Effector CD4-positive, alpha-beta T cell (primary cell): ENCODE measurements at regions not wholly inside any gene's neighbourhood (a gene's known extent, or its start where the extent isn't known, plus 50 kb on each side); places are given as distances from the start of the nearest gene placed in this dataset.
"Not testable (repeated sequence)": the region's sequence is repeated elsewhere in the genome, so short reads cannot be mapped to it uniquely, and the experiment has no call there.

Experiments used
- DNase-seq: peaks from one replicate; pipeline ENCODE4 v3.0.0-alpha.2; 2020

DNA sequence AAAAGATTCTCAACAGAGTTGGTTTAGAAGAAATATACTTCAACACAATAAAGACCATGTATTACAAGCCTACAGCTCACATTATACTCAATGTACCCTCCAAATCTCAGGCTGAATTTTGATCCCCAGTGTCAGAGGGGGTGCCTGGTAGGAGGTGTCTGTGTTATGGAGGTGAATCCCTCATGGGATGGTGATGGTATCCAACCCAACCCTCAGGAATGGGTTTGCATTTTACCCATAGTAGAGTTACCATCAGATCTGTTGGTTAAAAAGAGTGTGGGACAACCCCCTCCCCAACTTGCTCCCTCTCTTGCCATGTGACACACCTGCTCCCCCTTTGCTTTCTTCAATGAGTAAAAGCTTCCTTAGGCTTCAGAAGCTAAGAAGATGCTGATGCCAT is 205.5 kb downstream of the POTEM start:
- not testable (repeated sequence) for DNase-seq

- DNase-seq: not testable (repeated sequence)
These were observed 206.0 kb downstream of the POTEM start for GRCh38 chr14:19173188-19173587.

GRCh38 chr14:19177435-19177834 is 210.2 kb downstream of the POTEM start:
- not testable (repeated sequence) for DNase-seq

GRCh38 chr14:19180297-19180696 is 213.1 kb downstream of the POTEM start:
- DNase-seq: not testable (repeated sequence)

DNA sequence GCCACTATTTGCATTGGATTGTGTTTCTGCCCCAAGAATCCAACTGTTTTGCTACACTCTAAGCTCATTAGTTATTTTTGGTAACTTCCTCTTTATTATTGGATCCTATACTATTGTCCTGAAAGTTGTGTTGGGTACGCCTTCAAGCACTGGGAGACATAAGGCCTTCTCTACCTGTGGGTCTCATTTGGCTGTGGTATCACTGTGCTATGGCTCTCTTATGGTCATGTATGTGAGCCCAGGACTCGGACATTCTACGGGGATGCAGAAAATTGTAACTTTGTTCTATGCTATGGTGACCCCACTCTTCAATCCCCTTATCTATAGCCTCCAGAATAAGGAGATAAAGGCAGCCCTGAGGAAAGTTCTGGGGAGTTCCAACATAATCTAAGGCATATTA is 213.6 kb downstream of the POTEM start:
- DNase-seq: not testable (repeated sequence)

- DNase-seq: not testable (repeated sequence)
These were observed 227.9 kb downstream of the POTEM start for GRCh38 chr14:19195146-19195545.

DNA sequence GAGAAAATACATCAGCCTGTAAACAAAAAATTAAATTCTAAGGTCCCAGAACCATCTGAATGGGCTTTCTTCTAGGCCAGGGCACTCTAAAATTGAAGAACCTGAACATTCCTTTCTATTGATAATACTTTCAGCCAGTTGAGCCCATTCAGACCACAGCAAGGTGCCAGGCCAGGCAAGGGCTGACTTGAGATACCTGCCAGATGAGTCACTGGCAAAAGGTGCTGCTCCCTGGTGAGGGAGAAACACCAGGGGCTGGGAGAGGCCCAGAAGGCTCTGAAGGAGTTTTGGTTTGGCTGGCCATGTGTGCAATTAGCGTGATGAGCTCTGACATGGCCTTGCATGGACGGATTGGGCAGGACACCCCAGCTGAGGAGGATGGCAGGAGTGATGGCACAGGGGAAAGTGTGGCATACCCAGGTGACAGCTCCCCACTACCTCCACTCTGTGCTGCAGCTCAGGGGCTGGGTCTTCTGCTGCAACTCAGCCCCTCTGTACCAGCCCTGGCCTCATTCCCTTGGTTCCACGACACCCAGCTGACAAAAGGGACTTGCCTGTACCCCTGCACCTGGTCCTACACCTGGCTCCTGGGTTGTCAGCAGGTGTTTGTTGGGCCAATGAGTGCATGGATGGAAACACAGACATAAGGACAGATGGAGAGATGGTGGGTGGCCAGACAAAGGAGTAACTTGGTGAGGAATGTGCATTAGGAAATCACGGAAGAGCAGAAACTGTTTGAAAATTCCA is 230.4 kb downstream of the POTEM start:
- not testable (repeated sequence) for DNase-seq

DNA sequence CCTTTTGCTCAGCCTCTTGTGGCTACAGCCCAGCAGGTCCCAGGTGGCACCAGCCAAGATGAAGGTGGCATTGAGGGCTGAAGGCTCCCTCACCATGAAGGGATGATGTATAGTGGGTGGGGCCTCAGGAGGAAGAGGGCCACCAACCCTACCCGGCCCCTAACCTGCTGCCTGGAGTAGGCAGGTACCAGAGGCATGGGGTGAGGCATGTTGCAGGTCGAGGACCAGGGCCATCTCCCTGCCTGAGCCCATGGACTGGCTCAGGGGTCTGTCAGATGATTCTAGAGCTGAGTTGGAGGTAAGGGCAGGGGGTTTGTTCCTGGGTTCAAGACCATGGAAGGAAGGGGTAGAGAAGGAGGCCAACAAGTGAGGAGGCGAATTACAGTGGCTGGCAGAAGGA is 231.1 kb downstream of the POTEM start:
- not testable (repeated sequence) for DNase-seq

- DNase-seq: not testable (repeated sequence)
These were observed 232.6 kb downstream of the POTEG start for GRCh38 chr14:19201394-19202052.

- not testable (repeated sequence) for DNase-seq
These were observed 232.1 kb downstream of the POTEG start for GRCh38 chr14:19202053-19202442.

- not testable (repeated sequence) for DNase-seq
These were observed 230.7 kb downstream of the POTEG start for GRCh38 chr14:19203250-19203972.

GRCh38 chr14:19204827-19205226 is 229.3 kb downstream of the POTEG start:
- DNase-seq: not testable (repeated sequence)

GRCh38 chr14:19216480-19216879 is 217.7 kb downstream of the POTEG start:
- DNase-seq: not testable (repeated sequence)

DNA sequence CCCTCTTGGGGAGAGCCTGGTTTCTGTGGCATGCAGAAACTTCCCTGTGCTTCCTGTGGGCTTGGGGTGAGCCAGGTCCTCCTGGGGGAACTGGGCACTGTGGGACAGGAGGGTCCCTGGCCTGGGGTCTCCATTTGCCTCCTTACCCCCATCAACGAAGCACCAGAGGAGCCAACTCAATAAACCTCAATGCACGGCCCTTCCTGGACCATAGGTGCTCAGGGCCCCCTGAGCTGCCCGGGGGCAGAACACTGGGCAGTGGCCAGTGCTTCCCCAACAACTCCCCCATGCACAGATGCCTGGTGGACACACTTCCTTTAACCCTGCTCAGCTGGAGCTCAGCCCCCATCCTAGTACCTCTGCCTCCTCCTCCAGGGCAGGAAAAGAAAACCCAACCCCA is 214.7 kb downstream of the POTEG start:
- not testable (repeated sequence) for DNase-seq

DNA sequence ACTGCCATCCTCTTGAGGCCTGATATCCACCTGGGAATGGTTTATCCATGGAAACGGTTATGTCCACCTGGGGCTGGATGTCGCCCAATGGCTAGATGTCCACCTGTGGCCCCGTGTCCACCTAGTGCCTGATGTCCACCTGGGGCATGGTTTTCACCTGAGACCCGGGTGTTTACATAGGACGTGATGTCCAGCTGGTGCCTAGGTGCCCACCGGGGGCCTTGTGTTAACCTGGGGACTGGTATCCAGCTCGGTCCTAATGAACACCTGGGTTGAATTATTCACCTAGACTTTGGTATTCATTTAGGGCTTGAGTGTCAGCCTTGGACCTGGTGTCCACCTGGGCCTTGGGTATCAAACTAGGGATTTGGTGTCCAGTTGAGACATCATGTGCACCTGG is 202.7 kb downstream of the POTEG start:
- not testable (repeated sequence) for DNase-seq

DNA sequence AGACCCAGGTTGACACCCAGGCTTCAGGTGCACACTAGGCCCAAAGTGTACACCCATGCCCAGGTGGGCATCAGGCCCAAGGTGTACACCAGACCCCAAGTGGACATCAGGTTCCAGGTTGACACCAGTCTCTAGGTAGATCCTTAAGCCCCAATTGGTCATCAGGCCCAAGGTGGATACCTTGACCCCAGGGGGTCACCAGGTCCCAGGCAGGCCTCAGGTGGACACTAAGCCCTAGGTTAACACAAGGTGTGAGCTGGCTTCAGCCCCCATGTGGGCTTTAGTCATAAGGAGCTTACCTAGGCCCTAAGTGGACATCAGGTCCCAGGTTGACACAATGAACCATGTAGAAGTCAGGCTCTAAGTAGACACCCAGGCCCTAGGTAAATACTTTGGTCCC is 200.1 kb downstream of the POTEG start:
- not testable (repeated sequence) for DNase-seq

DNA sequence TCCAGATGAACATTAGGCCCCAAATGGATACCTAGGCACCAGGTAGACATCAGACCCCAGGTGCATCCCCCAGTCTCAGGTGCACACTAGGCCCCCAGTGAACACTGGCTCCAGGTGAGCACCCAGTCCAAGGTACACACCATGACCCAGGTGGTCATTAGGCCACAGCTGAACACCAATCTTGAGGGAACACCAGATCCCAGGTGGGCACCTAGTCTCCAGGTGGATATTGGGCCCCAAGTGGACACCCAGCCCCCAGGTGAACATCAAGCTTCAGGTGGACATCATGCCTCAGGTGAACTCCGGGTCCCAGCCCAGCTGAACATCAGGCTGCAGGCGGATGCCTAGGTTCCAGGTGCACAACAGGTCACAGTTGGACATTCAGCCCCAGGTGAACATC is 196.5 kb downstream of the POTEG start:
- DNase-seq: not testable (repeated sequence)

- not testable (repeated sequence) for DNase-seq
These were observed 195.6 kb downstream of the POTEG start for GRCh38 chr14:19238584-19238983.

DNA sequence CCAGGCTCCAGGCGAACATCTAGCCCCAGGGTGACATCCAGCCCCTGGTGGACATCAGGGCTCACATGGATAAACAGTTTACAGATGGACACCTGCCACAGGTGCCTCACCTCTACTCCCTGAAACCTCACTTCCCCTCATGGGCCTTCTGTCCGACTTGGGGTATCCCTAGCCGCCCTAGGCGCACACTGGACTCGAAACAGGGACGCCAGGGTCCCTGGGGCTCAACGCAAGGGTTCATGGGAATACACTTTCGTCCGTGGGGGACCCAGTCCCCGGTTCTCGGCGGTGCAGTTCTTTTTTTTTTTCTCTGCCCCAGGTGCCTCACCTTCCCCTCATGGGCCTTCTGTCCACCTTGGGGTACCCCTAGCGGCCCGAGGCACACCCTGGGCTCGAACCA is 194.2 kb downstream of the POTEG start:
- not testable (repeated sequence) for DNase-seq

GRCh38 chr14:19240387-19240786 is 193.8 kb downstream of the POTEG start:
- not testable (repeated sequence) for DNase-seq

- DNase-seq: not testable (repeated sequence)
These were observed 192.7 kb downstream of the POTEG start for GRCh38 chr14:19241451-19241850.

DNA sequence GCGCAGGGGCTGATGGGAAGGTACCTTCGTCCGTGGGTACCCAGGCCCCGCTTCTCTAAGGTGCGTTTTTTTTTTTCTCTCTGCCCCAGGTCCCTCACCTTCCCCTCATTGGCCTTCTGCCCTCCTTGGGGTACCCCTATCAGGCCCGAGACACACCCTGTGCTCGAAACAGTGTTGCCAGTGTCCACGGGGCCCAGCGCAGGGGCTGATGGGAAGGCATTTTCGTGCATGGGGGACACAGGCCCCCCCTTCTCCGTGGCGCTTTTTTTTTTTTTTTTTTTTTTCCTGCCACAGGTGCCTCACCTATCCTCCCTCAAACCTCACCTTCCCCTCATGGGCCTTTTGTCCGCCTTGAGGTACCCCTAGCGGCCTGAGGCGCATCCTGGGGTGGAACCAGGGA is 191.6 kb downstream of the POTEG start:
- not testable (repeated sequence) for DNase-seq

DNA sequence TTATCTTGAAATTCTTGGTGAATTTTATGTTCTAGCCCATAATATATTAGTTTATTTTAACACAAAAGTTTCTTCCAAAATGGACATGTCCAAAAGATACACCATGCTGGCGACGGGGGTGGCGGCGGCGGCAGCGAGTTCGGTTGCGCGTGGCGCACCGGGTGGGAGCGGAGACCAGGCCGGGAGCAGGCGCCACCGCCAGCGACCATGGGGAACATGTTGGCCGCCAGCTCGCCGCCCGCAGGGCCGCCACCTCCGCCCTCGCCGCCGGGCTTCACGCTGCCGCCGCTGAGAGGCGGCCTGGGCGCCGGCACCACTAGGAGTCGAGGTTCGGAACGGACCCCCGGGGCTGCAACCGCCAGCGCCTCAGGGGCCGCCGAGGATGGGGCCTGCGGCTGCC is 167.2 kb downstream of the POTEG start:
- not testable (repeated sequence) for DNase-seq
